ENCODE measurements at regions not wholly inside any gene's neighbourhood (a gene's known extent, or its start where the extent isn't known, plus 50 kb on each side); places are given as distances from the start of the nearest gene placed in this dataset.

DNA sequence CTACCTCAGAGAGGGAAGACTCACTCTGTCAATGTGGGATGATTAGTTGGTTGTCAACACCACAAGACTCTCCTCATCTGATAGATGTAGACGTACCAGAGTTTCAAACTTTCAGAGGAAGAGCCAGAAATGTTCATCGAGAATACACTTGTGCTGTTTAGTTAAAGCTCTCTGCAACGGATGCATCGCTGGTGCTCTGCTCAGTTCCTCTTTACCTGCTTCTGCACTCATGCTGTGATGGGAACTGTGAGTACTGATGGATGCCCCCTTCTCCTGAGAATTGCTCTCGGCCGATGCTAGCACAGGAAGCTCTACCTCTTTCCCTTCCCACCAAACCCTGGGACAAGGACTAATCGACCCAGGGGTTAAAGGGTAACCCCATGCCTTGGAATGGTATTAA is 51.8 kb upstream of the CCDC54 start:
- H3K36me3 ChIP-seq, result no peaks in the 10 kb centered on the region
- no peaks in the 10 kb centered on the region for H3K4me1 ChIP-seq
- no peaks in the 10 kb centered on the region for H3K9me3 ChIP-seq
- no peak for TF ChIP-seq POLR2A (IDR thresholded peaks at IDR 0.05)
- TF ChIP-seq, protein P1, sequence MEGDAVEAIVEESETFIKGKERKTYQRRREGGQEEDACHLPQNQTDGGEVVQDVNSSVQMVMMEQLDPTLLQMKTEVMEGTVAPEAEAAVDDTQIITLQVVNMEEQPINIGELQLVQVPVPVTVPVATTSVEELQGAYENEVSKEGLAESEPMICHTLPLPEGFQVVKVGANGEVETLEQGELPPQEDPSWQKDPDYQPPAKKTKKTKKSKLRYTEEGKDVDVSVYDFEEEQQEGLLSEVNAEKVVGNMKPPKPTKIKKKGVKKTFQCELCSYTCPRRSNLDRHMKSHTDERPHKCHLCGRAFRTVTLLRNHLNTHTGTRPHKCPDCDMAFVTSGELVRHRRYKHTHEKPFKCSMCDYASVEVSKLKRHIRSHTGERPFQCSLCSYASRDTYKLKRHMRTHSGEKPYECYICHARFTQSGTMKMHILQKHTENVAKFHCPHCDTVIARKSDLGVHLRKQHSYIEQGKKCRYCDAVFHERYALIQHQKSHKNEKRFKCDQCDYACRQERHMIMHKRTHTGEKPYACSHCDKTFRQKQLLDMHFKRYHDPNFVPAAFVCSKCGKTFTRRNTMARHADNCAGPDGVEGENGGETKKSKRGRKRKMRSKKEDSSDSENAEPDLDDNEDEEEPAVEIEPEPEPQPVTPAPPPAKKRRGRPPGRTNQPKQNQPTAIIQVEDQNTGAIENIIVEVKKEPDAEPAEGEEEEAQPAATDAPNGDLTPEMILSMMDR (IDR thresholded peaks at IDR 0.05), result no peak
- no peak overlapping the region for H3K4me3 ChIP-seq
- H3K27ac ChIP-seq, result no peak overlapping the region
- no peaks in the 10 kb centered on the region for H3K27me3 ChIP-seq
- DNase-seq, result no peak

Small RNAs in the stretch of these regions (small RNA-seq; reads per million reads assigned to genes)
- 0 reads per million in 2 donors for gene MTCO1P35
- gene MTND6P6, result 0 reads per million in 2 donors
- 0 reads per million in 2 donors for gene RF00019
- gene RNU6-1308P, result 0 reads per million in 2 donors

Data from Peyer's patch (tissue), 4 donors.